Fibroblast of lung (primary cell): ENCODE measurements at regions not wholly inside any gene's neighbourhood (a gene's known extent, or its start where the extent isn't known, plus 50 kb on each side); places are given as distances from the start of the nearest gene placed in this dataset.

Experiments
- DNase-seq, 2 donors: peaks; one replicate each; pipeline versions ENCODE4 v3.0.0 to v3.0.0-alpha.2; 2010; ENCODE audit warnings: low read depth in 2 of 2
- H2AFZ ChIP-seq: 2 replicates; pipeline ENCODE4 v1.5.1; 2012; ENCODE audit warnings: low read length, control low read depth, inconsistent platforms
- H3K27ac ChIP-seq: 2 replicates; pipeline ENCODE4 v1.5.1; 2011; ENCODE audit warnings: low read length, control low read depth; ENCODE audit not compliant: insufficient read depth
- H3K27me3 ChIP-seq: 2 replicates; pipeline ENCODE4 v1.5.1; 2011; ENCODE audit warnings: mild to moderate bottlenecking, low read length; ENCODE audit not compliant: control insufficient read depth, insufficient read depth
- H3K36me3 ChIP-seq: 2 replicates; pipeline ENCODE4 v1.5.1; 2011; ENCODE audit warnings: low read length; ENCODE audit not compliant: control insufficient read depth, insufficient read depth
- H3K4me1 ChIP-seq: 2 replicates; pipeline ENCODE4 v1.5.1; 2011; ENCODE audit warnings: low read length; ENCODE audit not compliant: control insufficient read depth, insufficient read depth; ENCODE audit errors: extremely low read depth
- H3K4me2 ChIP-seq: 2 replicates; pipeline ENCODE4 v1.5.1; 2011; ENCODE audit warnings: low read length, control low read depth; ENCODE audit not compliant: insufficient read depth; ENCODE audit errors: extremely low read depth
- H3K4me3 ChIP-seq, 4 experiments: fragments of 200-600 bp in 1 of 4; sonication (generic) in 1 of 4; replicated peaks in 1 of 4; 2 replicates each; pipeline ENCODE4 v1.5.1; 2011 to 2016; ENCODE audit warnings: low read length in 4 of 4, low read depth in 3 of 4, mild to moderate bottlenecking in 3 of 4, control low read depth in 2 of 4, inconsistent platforms in 1 of 4, mixed read lengths in 1 of 4; ENCODE audit not compliant: insufficient read depth in 1 of 4; ENCODE audit errors: control extremely low read depth in 1 of 4
- H3K79me2 ChIP-seq: 2 replicates; pipeline ENCODE4 v1.5.1; 2012; ENCODE audit warnings: mild to moderate bottlenecking, low read length, inconsistent platforms; ENCODE audit not compliant: control insufficient read depth, insufficient read depth
- H3K9ac ChIP-seq: 2 replicates; pipeline ENCODE4 v1.5.1; 2011; ENCODE audit warnings: mild to moderate bottlenecking, low read length, control low read depth; ENCODE audit not compliant: insufficient read depth
- H3K9me3 ChIP-seq: 2 replicates; pipeline ENCODE4 v1.5.1; 2012; ENCODE audit warnings: low read depth, low read length; ENCODE audit not compliant: control insufficient read depth, insufficient read depth
- H4K20me1 ChIP-seq: 2 replicates; pipeline ENCODE4 v1.5.1; 2011; ENCODE audit warnings: low read length; ENCODE audit not compliant: control insufficient read depth, insufficient read depth; ENCODE audit errors: extremely low read depth
- CTCF ChIP-seq, 2 donors: IDR thresholded peaks in 1 of 2; conservative IDR thresholded peaks in 1 of 2; 1 replicate in 1 of 2; 2 replicates in 1 of 2; pipeline ENCODE4 v1.5.1; 2011 to 2012; ENCODE audit warnings: low read length in 2 of 2, control low read depth in 1 of 2, inconsistent platforms in 1 of 2, low read depth in 1 of 2, mild to moderate bottlenecking in 1 of 2
- EZH2 ChIP-seq: IDR thresholded peaks from 2 replicates; pipeline ENCODE4 v1.5.1; 2012; ENCODE audit warnings: low read length, control low read depth, mild to moderate bottlenecking; ENCODE audit errors: missing control alignments

- Histone ChIP-seq H3K4me1 (no peaks in the 10 kb centered on the region), H3K9ac (no peak overlapping the region)
These were observed 511.2 kb downstream of the SOX11 start for GRCh38 chr2:6203291-6203959.

GRCh38 chr2:6206882-6207281 is 514.7 kb downstream of the SOX11 start:
- Histone ChIP-seq H3K4me2 (no peak overlapping the region), H3K9me3 (no peaks in the 10 kb centered on the region), H4K20me1 (no peaks in the 10 kb centered on the region), H3K27me3 (no peaks in the 10 kb centered on the region), H3K79me2 (no peaks in the 10 kb centered on the region), H3K9ac (no peak overlapping the region), H2AFZ (no peak overlapping the region), H3K27ac (no peak overlapping the region), H3K36me3 (no peaks in the 10 kb centered on the region), H3K4me3 (no peak overlapping the region), H3K4me1 (no peaks in the 10 kb centered on the region)
- no peak for TF ChIP-seq EZH2
- no peak for TF ChIP-seq CTCF (conservative IDR thresholded peaks at IDR 0.05 in 1 of 2, IDR thresholded peaks at IDR 0.05 in 1 of 2; ENCODE audit: low read depth in 1 of 2, low read length in 2 of 2)
- DNase-seq, result no peak

More at GRCh38 chr2:6203291-6203959, 511.2 kb downstream of the SOX11 start:
- Histone ChIP-seq H3K27me3 (no peaks in the 10 kb centered on the region), H3K79me2 (no peaks in the 10 kb centered on the region), H3K4me3 (no peak overlapping the region), H3K27ac (no peak overlapping the region), H2AFZ (no peak overlapping the region), H3K9me3 (no peaks in the 10 kb centered on the region), H4K20me1 (no peaks in the 10 kb centered on the region), H3K36me3 (no peaks in the 10 kb centered on the region), H3K4me2 (no peak overlapping the region)
- TF ChIP-seq EZH2, result no peak
- no peak for TF ChIP-seq CTCF (conservative IDR thresholded peaks at IDR 0.05 in 1 of 2, IDR thresholded peaks at IDR 0.05 in 1 of 2; ENCODE audit: low read depth in 1 of 2, low read length in 2 of 2)
- no peak for DNase-seq

- Histone ChIP-seq H4K20me1 (no peaks in the 10 kb centered on the region), H3K4me2 (no peak overlapping the region), H3K9ac (no peak overlapping the region), H3K79me2 (no peaks in the 10 kb centered on the region), H3K9me3 (no peaks in the 10 kb centered on the region), H3K36me3 (no peaks in the 10 kb centered on the region), H3K27ac (no peak overlapping the region), H3K4me1 (no peaks in the 10 kb centered on the region), H2AFZ (no peak overlapping the region), H3K27me3 (no peaks in the 10 kb centered on the region), H3K4me3 (no peak overlapping the region)
- no peak for TF ChIP-seq EZH2
- TF ChIP-seq CTCF (conservative IDR thresholded peaks at IDR 0.05 in 1 of 2, IDR thresholded peaks at IDR 0.05 in 1 of 2; ENCODE audit: low read depth in 1 of 2, low read length in 2 of 2), result no peak
- no peak for DNase-seq
These were observed 519.1 kb downstream of the SOX11 start for GRCh38 chr2:6211236-6211635.
